HEK293 (cell line): ENCODE measurements at regions not wholly inside any gene's neighbourhood (a gene's known extent, or its start where the extent isn't known, plus 50 kb on each side); places are given as distances from the start of the nearest gene placed in this dataset.

Experiments used
- HIC1 ChIP-seq: fragments of 450-650 bp; formaldehyde crosslinking; IDR thresholded peaks from 2 replicates; pipeline ENCODE4 v1.5.1; 2016; ENCODE audit warnings: missing biosample characterization, missing genetic modification characterization
- ZNF274 ChIP-seq, 2 experiments: fragments of 200-500 bp in 1 of 2; fragments of 450-650 bp in 1 of 2; sonication (Bioruptor generic) in 1 of 2; formaldehyde crosslinking in 1 of 2; IDR thresholded peaks; 2 replicates each; pipeline versions ENCODE4 v1.5.1 to v1.6.1; 2014 to 2016; ENCODE audit warnings: borderline replicate concordance in 1 of 2, inconsistent platforms in 1 of 2, low read length in 1 of 2, missing biosample characterization in 1 of 2, missing genetic modification characterization in 1 of 2

GRCh38 chr4:25538430-25538829 is 117.2 kb upstream of the SLC34A2 start:
- TF ChIP-seq ZNF274 (IDR thresholded peaks at IDR 0.05; ENCODE audit: low read length) (no peak), ZNF274 (tag by site-specific recombination; IDR thresholded peaks at IDR 0.05; ENCODE audit: borderline replicate concordance) (no peak), HIC1 (no peak)
